Prostate gland (tissue), 2 donors: ENCODE measurements at regions not wholly inside any gene's neighbourhood (a gene's known extent, or its start where the extent isn't known, plus 50 kb on each side); places are given as distances from the start of the nearest gene placed in this dataset.
"Not testable (repeated sequence)": the region's sequence is repeated elsewhere in the genome, so short reads cannot be mapped to it uniquely, and the experiment has no call there.

Experiments
- DNase-seq: peaks from one replicate; pipeline ENCODE4 v3.0.0-alpha.2; 2019; ENCODE audit warnings: low spot score
- H3K27ac ChIP-seq, 2 donors: fragments of 200-600 bp; sonication (generic); 2 replicates each; pipeline ENCODE4 v1.5.1; 2017 to 2019
- H3K27me3 ChIP-seq: fragments of 200-600 bp; sonication (generic); replicated peaks from 2 replicates; pipeline ENCODE4 v1.5.1; 2019; ENCODE audit not compliant: insufficient read depth
- H3K36me3 ChIP-seq, 2 donors: fragments of 200-600 bp; sonication (generic); 1 replicate in 1 of 2; 2 replicates in 1 of 2; pipeline versions ENCODE4 v1.5.1 to v1.8.1; 2017 to 2019
- H3K4me1 ChIP-seq: fragments of 200-600 bp; sonication (generic); replicated peaks from 2 replicates; pipeline ENCODE4 v1.5.1; 2019
- H3K4me3 ChIP-seq, 2 donors: fragments of 200-600 bp; sonication (generic); 2 replicates each; pipeline ENCODE4 v1.5.1; 2017 to 2019
- H3K9me3 ChIP-seq: fragments of 200-600 bp; sonication (generic); 2 replicates; pipeline ENCODE4 v1.5.1; 2017
- CTCF ChIP-seq, 4 experiments: fragments of 200-600 bp in 2 of 4; fragments of 450-650 bp in 2 of 4; sonication (generic) in 2 of 4; IDR thresholded peaks; 1 replicate in 3 of 4; 2 replicates in 1 of 4; pipeline ENCODE4 v1.5.1; 2016 to 2019; ENCODE audit warnings: antibody characterized with exemption in 4 of 4, mild to moderate bottlenecking in 2 of 4, moderate library complexity in 2 of 4
- POLR2A ChIP-seq: fragments of 450-650 bp; IDR thresholded peaks from one replicate; pipeline ENCODE4 v1.6.1; 2016; ENCODE audit warnings: antibody characterized with exemption, mild to moderate bottlenecking
- POLR2AphosphoS5 ChIP-seq: sonication (generic); formaldehyde crosslinking; IDR thresholded peaks from one replicate; pipeline ENCODE4 v1.6.1; 2017; ENCODE audit warnings: antibody characterized with exemption
- WGBS: methylation state at CpG from one replicate; pipeline ENCODE4 v1.1.5; 2018; 5-methylcytosine and 5-hydroxymethylcytosine counted together
- intact Hi-C: fragments of 100-400 bp; cut with DNase I; formaldehyde crosslinking; loops from one replicate; pipeline ENCODE4 v1.14.2; 2022

- Histone ChIP-seq H3K27ac (no peak overlapping the region), H3K9me3 (no peaks in the 10 kb centered on the region), H3K4me1 (no peaks in the 10 kb centered on the region), H3K27me3 (no peaks in the 10 kb centered on the region), H3K36me3 (no peaks in the 10 kb centered on the region), H3K4me3 (no peak overlapping the region)
- TF ChIP-seq CTCF (IDR thresholded peaks at IDR 0.05), result no peak
- no peak for TF ChIP-seq POLR2AphosphoS5
- TF ChIP-seq POLR2A, result no peak
- intact Hi-C loops, result no loop called here
- DNase-seq, result no peak
Measured at GRCh38 chr4:135921081-135921480, 1611.2 kb downstream of the PCDH18 start.

- Histone ChIP-seq H3K36me3 (no peaks in the 10 kb centered on the region), H3K27me3 (no peaks in the 10 kb centered on the region), H3K9me3 (no peaks in the 10 kb centered on the region), H3K4me1 (no peaks in the 10 kb centered on the region), H3K27ac (no peak overlapping the region), H3K4me3 (no peak overlapping the region)
- TF ChIP-seq POLR2A, result no peak
- no peak for TF ChIP-seq CTCF (IDR thresholded peaks at IDR 0.05)
- TF ChIP-seq POLR2AphosphoS5, result no peak
- WGBS, result 75% methylated on average over 1 of the region's 1 CpG
- intact Hi-C loops, result no loop called here
- DNase-seq, result no peak
Measured at GRCh38 chr4:135917011-135917410, 1615.3 kb downstream of the PCDH18 start.

- Histone ChIP-seq H3K4me3 (no peak overlapping the region), H3K27me3 (no peaks in the 10 kb centered on the region), H3K27ac (no peak overlapping the region), H3K4me1 (no peaks in the 10 kb centered on the region), H3K9me3 (no peaks in the 10 kb centered on the region), H3K36me3 (no peaks in the 10 kb centered on the region)
- intact Hi-C loops, result no loop called here
- TF ChIP-seq POLR2AphosphoS5 (no peak), POLR2A (no peak), CTCF (IDR thresholded peaks at IDR 0.05) (no peak)
- DNase-seq, result no peak
Measured at GRCh38 chr4:135900956-135901355, 1631.3 kb downstream of the PCDH18 start.

- H3K4me3 ChIP-seq, H3K9me3 ChIP-seq, H3K27ac ChIP-seq, DNase-seq, intact Hi-C loops, H3K27me3 ChIP-seq, H3K4me1 ChIP-seq, H3K36me3 ChIP-seq: not testable (repeated sequence)
- whole genome bisulfite sequencing, result 22% methylated on average over 10 of the region's 10 CpGs
Measured at GRCh38 chr4:135864304-135864703, 1662.7 kb upstream of the PABPC4L start.

GRCh38 chr4:135840781-135841180, 1639.2 kb upstream of the PABPC4L start:
- no peaks in the 10 kb centered on the region for H3K27me3 ChIP-seq
- no peak overlapping the region for H3K27ac ChIP-seq
- no peak overlapping the region for H3K4me3 ChIP-seq
- H3K9me3 ChIP-seq, result no peaks in the 10 kb centered on the region
- no peaks in the 10 kb centered on the region for H3K4me1 ChIP-seq
- H3K36me3 ChIP-seq, result no peaks in the 10 kb centered on the region
- no peak for TF ChIP-seq POLR2A
- TF ChIP-seq POLR2AphosphoS5, result no peak
- no peak for TF ChIP-seq CTCF (IDR thresholded peaks at IDR 0.05)
- no peak for DNase-seq
- intact Hi-C loops, result no loop called here
- 72% methylated on average over 2 of the region's 2 CpGs for WGBS
